ENCODE measurements at regions not wholly inside any gene's neighbourhood (a gene's known extent, or its start where the extent isn't known, plus 50 kb on each side); places are given as distances from the start of the nearest gene placed in this dataset.
"Not testable (repeated sequence)": the region's sequence is repeated elsewhere in the genome, so short reads cannot be mapped to it uniquely, and the experiment has no call there.

GRCh38 chr16:29094729-29095624, 110.1 kb downstream of the LAT start:
- not testable (repeated sequence) for DNase-seq

DNA sequence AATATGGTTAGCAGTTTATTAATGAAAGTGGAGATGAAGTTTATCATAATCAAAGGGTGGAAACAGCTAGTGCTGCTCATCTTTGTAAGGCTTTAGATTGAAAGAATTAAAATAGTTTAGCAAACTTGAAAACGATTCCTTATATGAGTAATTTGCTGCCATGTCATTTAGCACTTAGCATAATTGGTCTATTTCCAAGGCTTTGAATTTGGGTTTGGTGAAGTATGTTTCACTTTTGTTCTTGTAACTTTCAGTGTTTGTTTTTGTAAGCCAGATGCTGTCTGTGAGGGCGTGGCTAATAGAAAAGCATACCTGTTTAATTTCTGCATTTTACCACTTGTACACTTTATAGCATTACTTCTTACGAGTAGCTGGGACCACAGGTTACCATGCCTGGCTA, 109.5 kb downstream of the LAT start:
- not testable (repeated sequence) for DNase-seq

- DNase-seq, result not testable (repeated sequence)
These were observed 104.8 kb downstream of the LAT start for GRCh38 chr16:29089679-29090078.

- DNase-seq, result not testable (repeated sequence)
These were observed 102.8 kb downstream of the LAT start for GRCh38 chr16:29087673-29088072.

GRCh38 chr16:29081829-29082639, 97.2 kb downstream of the LAT start:
- DNase-seq, result peak; percentile 30

DNA sequence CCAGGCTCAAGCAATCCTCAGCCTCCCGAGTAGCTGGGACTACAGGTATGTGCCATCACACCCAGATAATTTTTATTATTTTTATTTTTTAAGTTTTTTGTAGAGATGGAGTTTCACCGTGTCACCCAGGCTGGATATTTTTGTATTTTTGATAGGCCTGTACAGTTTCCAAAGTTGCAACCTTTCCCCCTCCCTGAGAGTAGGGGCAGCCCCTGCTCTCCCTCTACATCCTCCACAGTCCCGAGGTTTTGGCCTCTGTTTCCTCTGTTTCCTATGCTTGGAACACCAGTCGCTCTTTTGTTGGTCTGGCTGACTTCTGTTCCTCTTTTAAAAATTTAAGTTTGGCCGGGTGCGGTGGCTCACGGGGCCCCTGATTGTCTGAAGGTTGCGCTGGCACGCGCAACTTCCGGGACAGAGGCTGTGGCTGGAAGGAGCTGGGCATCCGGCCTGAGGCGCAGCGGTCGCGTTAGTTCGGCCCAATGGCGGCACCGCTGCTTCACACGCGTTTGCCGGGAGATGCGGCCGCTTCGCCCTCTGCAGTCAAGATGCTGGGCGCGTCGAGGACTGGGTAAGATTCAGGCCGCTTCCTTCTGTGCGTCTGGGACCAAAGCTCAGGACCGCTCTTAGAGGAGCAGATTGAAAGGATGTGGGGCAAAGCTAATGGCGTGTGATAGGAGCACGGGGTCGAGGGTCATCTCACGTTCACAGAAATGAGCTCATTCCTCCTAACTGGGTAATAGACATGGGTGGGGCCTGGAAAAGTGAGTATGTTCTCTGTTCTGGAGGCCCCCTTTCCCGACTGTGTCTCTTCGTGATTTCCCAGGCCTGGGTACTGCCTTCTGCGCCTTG, 89.9 kb downstream of the LAT start:
- DNase-seq, result peak; percentile 5

- not testable (repeated sequence) for DNase-seq
These were observed 77.4 kb downstream of the LAT start for GRCh38 chr16:29062235-29062634.

DNA sequence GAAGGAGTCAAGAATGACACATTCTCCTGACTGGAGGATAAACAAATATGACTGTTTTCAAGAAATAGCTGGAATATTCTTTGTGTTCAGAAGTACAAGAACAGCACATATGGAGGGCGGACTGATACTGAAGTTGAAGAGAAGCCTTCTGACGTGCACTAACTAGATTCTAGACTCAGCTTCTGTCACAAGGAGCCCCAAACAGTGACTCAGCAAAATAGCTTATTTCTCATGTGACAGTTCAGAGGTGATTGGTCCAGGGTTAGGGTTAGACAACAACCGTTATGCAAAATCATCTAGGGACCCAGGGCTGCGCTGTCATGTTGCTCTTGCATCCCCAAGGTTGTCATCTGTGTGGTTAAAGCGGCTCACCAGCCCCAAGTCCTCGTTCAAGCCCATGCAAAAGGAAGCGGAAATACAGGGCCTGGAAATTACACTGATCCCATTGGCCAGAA, 76.6 kb downstream of the LAT start:
- not testable (repeated sequence) for DNase-seq

GRCh38 chr16:29060022-29060810, 75.4 kb downstream of the LAT start:
- DNase-seq, result not testable (repeated sequence)

DNA sequence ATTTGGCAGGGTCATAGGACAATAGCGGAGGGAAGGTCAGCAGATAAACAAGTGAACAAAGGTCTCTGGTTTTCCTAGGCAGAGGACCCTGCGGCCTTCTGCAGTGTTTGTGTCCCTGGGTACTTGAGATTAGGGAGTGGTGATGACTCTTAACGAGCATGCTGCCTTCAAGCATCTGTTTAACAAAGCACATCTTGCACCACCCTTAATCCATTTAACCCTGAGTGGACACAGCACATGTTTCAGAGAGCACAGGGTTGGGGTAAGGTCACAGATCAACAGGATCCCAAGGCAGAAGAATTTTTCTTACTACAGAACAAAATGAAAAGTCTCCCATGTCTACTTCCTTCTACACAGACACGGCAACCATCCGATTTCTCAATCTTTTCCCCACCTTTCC, 74.7 kb downstream of the LAT start:
- DNase-seq, result not testable (repeated sequence)

Data from activated T-cell treated with anti-CD3 and anti-CD28 coated beads for 4 hours (primary cell).